ENCODE measurements at regions not wholly inside any gene's neighbourhood (a gene's known extent, or its start where the extent isn't known, plus 50 kb on each side); places are given as distances from the start of the nearest gene placed in this dataset.

GRCh38 chr6:130306377-130306776, 59.4 kb upstream of the TMEM200A start:
- Histone ChIP-seq H3F3A (replicated peaks; ENCODE audit: low read depth) (no peaks in the 10 kb centered on the region), H4K20me1 (replicated peaks; ENCODE audit: insufficient read depth) (no peaks in the 10 kb centered on the region), H2AFZ (no peak overlapping the region), H3K79me2 (replicated peaks; ENCODE audit: insufficient read depth) (no peaks in the 10 kb centered on the region), H3K4me3 (no peak overlapping the region), H3K27ac (ENCODE audit: low read depth) (no peak overlapping the region), H3K4me1 (ENCODE audit: insufficient read depth) (no peaks in the 10 kb centered on the region), H3K9me2 (ENCODE audit: insufficient read depth) (no peaks in the 10 kb centered on the region), H3K4me2 (no peak overlapping the region), H3K36me3 (ENCODE audit: insufficient read depth) (no peaks in the 10 kb centered on the region), H3K27me3 (ENCODE audit: insufficient read depth) (no peaks in the 10 kb centered on the region)
- no peak for TF ChIP-seq ZNF331 (CRISPR knock-in tag; IDR thresholded peaks at IDR 0.05; ENCODE audit: low read depth)
- no peak for TF ChIP-seq POLR2AphosphoS5 (IDR thresholded peaks at IDR 0.05; ENCODE audit: low read depth)
- TF ChIP-seq EZH2phosphoT487 (IDR thresholded peaks at IDR 0.05; ENCODE audit: unreplicated experiment) = no peak
- TF ChIP-seq JUNB (IDR thresholded peaks at IDR 0.05; ENCODE audit: unreplicated experiment) = no peak
- TF ChIP-seq EZH2 (IDR thresholded peaks at IDR 0.05; ENCODE audit: low read depth, unreplicated experiment) = no peak
- TF ChIP-seq CTCF (conservative IDR thresholded peaks at IDR 0.05; ENCODE audit: low read depth in 2 of 2) = no peak
- TF ChIP-seq STAT1 (IDR thresholded peaks at IDR 0.05; ENCODE audit: unreplicated experiment) = no peak
- no peak for TF ChIP-seq CREB1 (CRISPR knock-in tag; IDR thresholded peaks at IDR 0.05; ENCODE audit: low read depth)
- no peak for TF ChIP-seq ZNF114 (CRISPR knock-in tag; IDR thresholded peaks at IDR 0.05)
- TF ChIP-seq, protein P1, sequence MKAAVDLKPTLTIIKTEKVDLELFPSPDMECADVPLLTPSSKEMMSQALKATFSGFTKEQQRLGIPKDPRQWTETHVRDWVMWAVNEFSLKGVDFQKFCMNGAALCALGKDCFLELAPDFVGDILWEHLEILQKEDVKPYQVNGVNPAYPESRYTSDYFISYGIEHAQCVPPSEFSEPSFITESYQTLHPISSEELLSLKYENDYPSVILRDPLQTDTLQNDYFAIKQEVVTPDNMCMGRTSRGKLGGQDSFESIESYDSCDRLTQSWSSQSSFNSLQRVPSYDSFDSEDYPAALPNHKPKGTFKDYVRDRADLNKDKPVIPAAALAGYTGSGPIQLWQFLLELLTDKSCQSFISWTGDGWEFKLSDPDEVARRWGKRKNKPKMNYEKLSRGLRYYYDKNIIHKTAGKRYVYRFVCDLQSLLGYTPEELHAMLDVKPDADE (IDR thresholded peaks at IDR 0.05) = no peak
- TF ChIP-seq NANOG (IDR thresholded peaks at IDR 0.05; ENCODE audit: borderline replicate concordance) = no peak
- TF ChIP-seq, protein P2, sequence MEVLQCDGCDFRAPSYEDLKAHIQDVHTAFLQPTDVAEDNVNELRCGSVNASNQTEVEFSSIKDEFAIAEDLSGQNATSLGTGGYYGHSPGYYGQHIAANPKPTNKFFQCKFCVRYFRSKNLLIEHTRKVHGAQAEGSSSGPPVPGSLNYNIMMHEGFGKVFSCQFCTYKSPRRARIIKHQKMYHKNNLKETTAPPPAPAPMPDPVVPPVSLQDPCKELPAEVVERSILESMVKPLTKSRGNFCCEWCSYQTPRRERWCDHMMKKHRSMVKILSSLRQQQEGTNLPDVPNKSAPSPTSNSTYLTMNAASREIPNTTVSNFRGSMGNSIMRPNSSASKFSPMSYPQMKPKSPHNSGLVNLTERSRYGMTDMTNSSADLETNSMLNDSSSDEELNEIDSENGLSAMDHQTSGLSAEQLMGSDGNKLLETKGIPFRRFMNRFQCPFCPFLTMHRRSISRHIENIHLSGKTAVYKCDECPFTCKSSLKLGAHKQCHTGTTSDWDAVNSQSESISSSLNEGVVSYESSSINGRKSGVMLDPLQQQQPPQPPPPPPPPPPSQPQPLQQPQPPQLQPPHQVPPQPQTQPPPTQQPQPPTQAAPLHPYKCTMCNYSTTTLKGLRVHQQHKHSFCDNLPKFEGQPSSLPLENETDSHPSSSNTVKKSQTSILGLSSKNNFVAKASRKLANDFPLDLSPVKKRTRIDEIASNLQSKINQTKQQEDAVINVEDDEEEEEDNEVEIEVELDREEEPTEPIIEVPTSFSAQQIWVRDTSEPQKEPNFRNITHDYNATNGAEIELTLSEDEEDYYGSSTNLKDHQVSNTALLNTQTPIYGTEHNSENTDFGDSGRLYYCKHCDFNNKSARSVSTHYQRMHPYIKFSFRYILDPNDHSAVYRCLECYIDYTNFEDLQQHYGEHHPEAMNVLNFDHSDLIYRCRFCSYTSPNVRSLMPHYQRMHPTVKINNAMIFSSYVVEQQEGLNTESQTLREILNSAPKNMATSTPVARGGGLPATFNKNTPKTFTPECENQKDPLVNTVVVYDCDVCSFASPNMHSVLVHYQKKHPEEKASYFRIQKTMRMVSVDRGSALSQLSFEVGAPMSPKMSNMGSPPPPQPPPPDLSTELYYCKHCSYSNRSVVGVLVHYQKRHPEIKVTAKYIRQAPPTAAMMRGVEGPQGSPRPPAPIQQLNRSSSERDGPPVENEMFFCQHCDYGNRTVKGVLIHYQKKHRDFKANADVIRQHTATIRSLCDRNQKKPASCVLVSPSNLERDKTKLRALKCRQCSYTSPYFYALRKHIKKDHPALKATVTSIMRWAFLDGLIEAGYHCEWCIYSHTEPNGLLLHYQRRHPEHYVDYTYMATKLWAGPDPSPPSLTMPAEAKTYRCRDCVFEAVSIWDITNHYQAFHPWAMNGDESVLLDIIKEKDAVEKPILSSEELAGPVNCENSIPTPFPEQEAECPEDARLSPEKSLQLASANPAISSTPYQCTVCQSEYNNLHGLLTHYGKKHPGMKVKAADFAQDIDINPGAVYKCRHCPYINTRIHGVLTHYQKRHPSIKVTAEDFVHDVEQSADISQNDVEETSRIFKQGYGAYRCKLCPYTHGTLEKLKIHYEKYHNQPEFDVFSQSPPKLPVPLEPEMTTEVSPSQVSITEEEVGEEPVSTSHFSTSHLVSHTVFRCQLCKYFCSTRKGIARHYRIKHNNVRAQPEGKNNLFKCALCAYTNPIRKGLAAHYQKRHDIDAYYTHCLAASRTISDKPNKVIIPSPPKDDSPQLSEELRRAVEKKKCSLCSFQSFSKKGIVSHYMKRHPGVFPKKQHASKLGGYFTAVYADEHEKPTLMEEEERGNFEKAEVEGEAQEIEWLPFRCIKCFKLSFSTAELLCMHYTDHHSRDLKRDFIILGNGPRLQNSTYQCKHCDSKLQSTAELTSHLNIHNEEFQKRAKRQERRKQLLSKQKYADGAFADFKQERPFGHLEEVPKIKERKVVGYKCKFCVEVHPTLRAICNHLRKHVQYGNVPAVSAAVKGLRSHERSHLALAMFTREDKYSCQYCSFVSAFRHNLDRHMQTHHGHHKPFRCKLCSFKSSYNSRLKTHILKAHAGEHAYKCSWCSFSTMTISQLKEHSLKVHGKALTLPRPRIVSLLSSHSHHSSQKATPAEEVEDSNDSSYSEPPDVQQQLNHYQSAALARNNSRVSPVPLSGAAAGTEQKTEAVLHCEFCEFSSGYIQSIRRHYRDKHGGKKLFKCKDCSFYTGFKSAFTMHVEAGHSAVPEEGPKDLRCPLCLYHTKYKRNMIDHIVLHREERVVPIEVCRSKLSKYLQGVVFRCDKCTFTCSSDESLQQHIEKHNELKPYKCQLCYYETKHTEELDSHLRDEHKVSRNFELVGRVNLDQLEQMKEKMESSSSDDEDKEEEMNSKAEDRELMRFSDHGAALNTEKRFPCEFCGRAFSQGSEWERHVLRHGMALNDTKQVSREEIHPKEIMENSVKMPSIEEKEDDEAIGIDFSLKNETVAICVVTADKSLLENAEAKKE (CRISPR knock-in tag; IDR thresholded peaks at IDR 0.05) = no peak
- TF ChIP-seq REST (IDR thresholded peaks at IDR 0.05; ENCODE audit: unreplicated experiment) = no peak
- peaks cover 2% of the 10 kb centered on the region for H3K27me3 Mint-ChIP-seq (ENCODE audit: insufficient read depth, low read depth, poor library complexity)
- H3K36me3 Mint-ChIP-seq (ENCODE audit: low read depth) = peaks cover 3% of the 10 kb centered on the region; the same call in 1 of the 3 replicates
- no peaks in the 10 kb centered on the region; the same call in 1 of the 3 replicates for H3K9me3 Mint-ChIP-seq
- no peak overlapping the region for H3K27ac Mint-ChIP-seq
- DNase-seq (ENCODE audit: low spot score) (no peak), ATAC-seq (no peak)
- H3K4me3 Mint-ChIP-seq = no peak overlapping the region
- no peaks in the 10 kb centered on the region for H3K4me1 Mint-ChIP-seq

Measured in GM23338 (cell line).